GM12892 (cell line): ENCODE measurements at regions not wholly inside any gene's neighbourhood (a gene's known extent, or its start where the extent isn't known, plus 50 kb on each side); places are given as distances from the start of the nearest gene placed in this dataset.

ENCODE experiments used
- POLR2A ChIP-seq: IDR thresholded peaks from 2 replicates; pipeline ENCODE4 v1.6.1; 2011; ENCODE audit warnings: low read depth, low read length, control low read depth
- TAF1 ChIP-seq: IDR thresholded peaks from 2 replicates; pipeline ENCODE4 v1.6.1; 2011; ENCODE audit warnings: low read depth, mild to moderate bottlenecking, control low read depth, low read length, borderline replicate concordance

GRCh38 chr7:37504801-37505200, 56.1 kb upstream of the ELMO1 start:
- TF ChIP-seq POLR2A (no peak), TAF1 (no peak)
